Caco-2 (cell line): ENCODE measurements at regions not wholly inside any gene's neighbourhood (a gene's known extent, or its start where the extent isn't known, plus 50 kb on each side); places are given as distances from the start of the nearest gene placed in this dataset.
"Not testable (repeated sequence)": the region's sequence is repeated elsewhere in the genome, so short reads cannot be mapped to it uniquely, and the experiment has no call there.

Experiments
- BruUV-seq: library from RNA; stranded (reverse); fragments of 400-500 nt; replicated peaks from 2 replicates; lab custom pipeline; 2021; lab: Mats Ljungman, UMichigan
- CTCF ChIA-PET: fragments of 300-600 bp; sonication (Branson Sonifier 250); formaldehyde crosslinking; loops from one replicate; lab custom pipeline; 2022; ENCODE audit warnings: antibody characterized with exemption; lab: Charles Lee
- POLR2A ChIA-PET: fragments of 300-600 bp; sonication (Branson Sonifier 250); formaldehyde crosslinking; loops from one replicate; lab custom pipeline; 2022; ENCODE audit warnings: antibody characterized with exemption; lab: Charles Lee
- DNase-seq, 2 experiments: peaks; one replicate each; pipeline versions ENCODE4 v3.0.0 to v3.0.0-alpha.2; 2020 to 2022
- H3K27me3 ChIP-seq: replicated peaks from 2 replicates; pipeline ENCODE4 v1.6.0; 2011; ENCODE audit warnings: low read length; ENCODE audit not compliant: control insufficient read depth, insufficient read depth
- H3K36me3 ChIP-seq: 2 replicates; pipeline ENCODE4 v1.5.1; 2011; ENCODE audit warnings: low read length; ENCODE audit not compliant: control insufficient read depth, insufficient read depth
- H3K4me1 ChIP-seq: fragments of 250-450 bp; sonication (Bioruptor Pico); 2 replicates; pipeline ENCODE4 v1.5.1; 2020; ENCODE audit warnings: mild to moderate bottlenecking
- H3K4me3 ChIP-seq: 2 replicates; pipeline ENCODE4 v1.5.1; 2011; ENCODE audit warnings: low read depth, mild to moderate bottlenecking, control low read depth, low read length
- H3K9me3 ChIP-seq: fragments of 250-450 bp; sonication (Bioruptor Pico); 2 replicates; pipeline ENCODE4 v1.5.1; 2020; ENCODE audit warnings: mild to moderate bottlenecking, moderate library complexity
- H3K27ac Mint-ChIP-seq: one replicate; pipeline ENCODE4 v1.8.0; 2022; ENCODE audit warnings: mixed read lengths; ENCODE audit not compliant: unreplicated experiment
- H3K27me3 Mint-ChIP-seq: one replicate; pipeline ENCODE4 v1.8.0; 2022; ENCODE audit warnings: mixed read lengths; ENCODE audit not compliant: insufficient read depth, unreplicated experiment
- H3K36me3 Mint-ChIP-seq: one replicate; pipeline ENCODE4 v1.8.0; 2022; ENCODE audit warnings: mild to moderate bottlenecking, mixed read lengths; ENCODE audit not compliant: insufficient read depth, unreplicated experiment
- H3K4me1 Mint-ChIP-seq: one replicate; pipeline ENCODE4 v1.8.0; 2022; ENCODE audit warnings: low read depth, mixed read lengths; ENCODE audit not compliant: unreplicated experiment
- H3K4me3 Mint-ChIP-seq: one replicate; pipeline ENCODE4 v1.8.0; 2022; ENCODE audit warnings: mild to moderate bottlenecking, moderate library complexity, mixed read lengths; ENCODE audit not compliant: unreplicated experiment
- H3K9me3 Mint-ChIP-seq: one replicate; pipeline ENCODE4 v1.8.0; 2022; ENCODE audit warnings: mixed read lengths; ENCODE audit not compliant: unreplicated experiment
- CTCF ChIP-seq, 2 experiments: fragments of 200-600 bp in 1 of 2; IDR thresholded peaks; 1 replicate in 1 of 2; 2 replicates in 1 of 2; pipeline versions ENCODE4 v1.5.1 to v1.8.0; 2011 to 2022; ENCODE audit warnings: antibody characterized with exemption in 1 of 2, control low read depth in 1 of 2, inconsistent platforms in 1 of 2, low read depth in 1 of 2, low read length in 1 of 2, mild to moderate bottlenecking in 1 of 2, moderate library complexity in 1 of 2; ENCODE audit not compliant: insufficient read depth in 1 of 2, severe bottlenecking in 1 of 2, unreplicated experiment in 1 of 2
- intact Hi-C: fragments of 100-400 bp; cut with micrococcal nuclease; formaldehyde crosslinking; loops from one replicate; pipeline ENCODE4 v1.10.0; 2022; ENCODE audit not compliant: unreplicated experiment

- no peak overlapping the region for H3K4me3 ChIP-seq
- Mint-ChIP-seq H3K27me3 (peaks cover 16% of the 10 kb centered on the region), H3K9me3 (peaks cover 17% of the 10 kb centered on the region), H3K27ac (no peak overlapping the region), H3K36me3 (no peaks in the 10 kb centered on the region), H3K4me1 (no peaks in the 10 kb centered on the region), H3K4me3 (no peak overlapping the region)
- CTCF ChIA-PET, result no interaction called here
- H3K36me3 ChIP-seq, result no peaks in the 10 kb centered on the region
- intact Hi-C loops, result no loop called here
- H3K9me3 ChIP-seq, result no peaks in the 10 kb centered on the region
- BruUV-seq, result no TSS peak
- POLR2A ChIA-PET, result no interaction called here
- H3K4me1 ChIP-seq, result no peaks in the 10 kb centered on the region
- no peaks in the 10 kb centered on the region for H3K27me3 ChIP-seq
- no peak for DNase-seq
- no peak for TF ChIP-seq CTCF (IDR thresholded peaks at IDR 0.05; ENCODE audit: insufficient read depth in 1 of 2, low read depth in 1 of 2, low read length in 1 of 2, severe bottlenecking in 1 of 2, unreplicated experiment in 1 of 2)
Measured at GRCh38 chr22:48061726-48062125, 1299.3 kb downstream of the TBC1D22A start.

GRCh38 chr22:48060266-48060665 is 1297.8 kb downstream of the TBC1D22A start:
- H3K4me3 Mint-ChIP-seq, result no peak overlapping the region
- POLR2A ChIA-PET, result no interaction called here
- Histone ChIP-seq H3K36me3 (no peaks in the 10 kb centered on the region), H3K9me3 (no peaks in the 10 kb centered on the region), H3K27me3 (no peaks in the 10 kb centered on the region), H3K4me3 (no peak overlapping the region), H3K4me1 (no peaks in the 10 kb centered on the region)
- no peaks in the 10 kb centered on the region for H3K4me1 Mint-ChIP-seq
- H3K36me3 Mint-ChIP-seq, result no peaks in the 10 kb centered on the region
- peaks cover 15% of the 10 kb centered on the region for H3K27me3 Mint-ChIP-seq
- no peak for DNase-seq
- H3K27ac Mint-ChIP-seq, result no peak overlapping the region
- CTCF ChIA-PET, result no interaction called here
- intact Hi-C loops, result no loop called here
- H3K9me3 Mint-ChIP-seq, result peaks cover 17% of the 10 kb centered on the region
- no TSS peak for BruUV-seq
- no peak for TF ChIP-seq CTCF (IDR thresholded peaks at IDR 0.05; ENCODE audit: insufficient read depth in 1 of 2, low read depth in 1 of 2, low read length in 1 of 2, severe bottlenecking in 1 of 2, unreplicated experiment in 1 of 2)

- intact Hi-C loops, DNase-seq, H3K36me3 Mint-ChIP-seq, H3K36me3 ChIP-seq, H3K27me3 ChIP-seq, H3K4me3 ChIP-seq, BruUV-seq, H3K4me1 ChIP-seq, POLR2A ChIA-PET, H3K9me3 ChIP-seq, CTCF ChIA-PET, H3K4me1 Mint-ChIP-seq, H3K27ac Mint-ChIP-seq, H3K4me3 Mint-ChIP-seq: not testable (repeated sequence)
- Mint-ChIP-seq H3K9me3 (peaks cover 17% of the 10 kb centered on the region), H3K27me3 (peaks cover 15% of the 10 kb centered on the region)
Measured at GRCh38 chr22:48059521-48059920, 1297.1 kb downstream of the TBC1D22A start.
